ENCODE measurements at regions not wholly inside any gene's neighbourhood (a gene's known extent, or its start where the extent isn't known, plus 50 kb on each side); places are given as distances from the start of the nearest gene placed in this dataset.

DNA sequence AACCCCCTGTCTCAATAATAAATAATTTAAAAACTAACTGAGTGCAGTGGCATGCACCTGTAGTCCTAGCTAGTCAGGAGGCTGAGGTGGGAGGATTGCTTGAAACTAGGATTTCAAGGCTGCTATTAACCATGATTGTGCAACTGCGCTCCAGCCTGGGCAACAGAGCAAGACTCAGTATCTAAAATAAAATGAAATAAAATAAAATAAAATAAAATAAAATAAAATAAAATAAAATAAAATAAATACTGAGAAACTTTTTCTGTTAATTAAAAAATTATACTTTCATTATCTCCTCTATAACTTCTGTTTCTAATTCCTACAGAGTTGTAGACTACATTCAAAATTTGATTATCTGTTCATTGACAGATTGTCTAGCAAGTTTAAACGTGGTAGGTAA, 999.4 kb downstream of the ANKRD7 start:
- Histone ChIP-seq H3K4me2 (ENCODE audit: low read length) (no peak overlapping the region), H4K20me1 (ENCODE audit: insufficient read depth) (no peaks in the 10 kb centered on the region), H3K27ac (ENCODE audit: low read length) (no peak overlapping the region), H3K27me3 (ENCODE audit: insufficient read depth, low read depth, low read length) (no peaks in the 10 kb centered on the region), H3K9me2 (ENCODE audit: insufficient read depth, low read length) (peaks cover 2% of the 10 kb centered on the region), H3F3A (ENCODE audit: insufficient read depth, low read length, poor library complexity, severe bottlenecking) (no peaks in the 10 kb centered on the region), H3K9ac (ENCODE audit: low read length) (no peak overlapping the region), H3K36me3 (ENCODE audit: insufficient read depth, low read length) (no peaks in the 10 kb centered on the region), H3K4me3 (ENCODE audit: low read length) (no peak overlapping the region), H3K9me3 (ENCODE audit: low read length) (no peaks in the 10 kb centered on the region), H3K79me2 (replicated peaks; ENCODE audit: insufficient read depth, low read length) (no peaks in the 10 kb centered on the region), H2AFZ (ENCODE audit: low read depth, low read length) (no peak overlapping the region)
- no peak for TF ChIP-seq REST (IDR thresholded peaks at IDR 0.05; ENCODE audit: borderline replicate concordance)
- TF ChIP-seq RAD21 (conservative IDR thresholded peaks at IDR 0.05) = no peak
- TF ChIP-seq TAF1 (IDR thresholded peaks at IDR 0.05; ENCODE audit: low read depth) = no peak
- no peak for TF ChIP-seq MXI1 (conservative IDR thresholded peaks at IDR 0.05; ENCODE audit: poor library complexity, severe bottlenecking)
- no peak for TF ChIP-seq POLR2AphosphoS5 (IDR thresholded peaks at IDR 0.05)
- TF ChIP-seq EP300 (conservative IDR thresholded peaks at IDR 0.05; ENCODE audit: poor library complexity, severe bottlenecking) = no peak
- TF ChIP-seq CTCF (IDR thresholded peaks at IDR 0.05; ENCODE audit: poor library complexity, severe bottlenecking) = no peak
- no peak for TF ChIP-seq EZH2 (IDR thresholded peaks at IDR 0.05; ENCODE audit: borderline replicate concordance, insufficient read depth, low read length, poor library complexity, severe bottlenecking)
- TF ChIP-seq SMC3 (conservative IDR thresholded peaks at IDR 0.05; ENCODE audit: poor library complexity) = no peak

GRCh38 chr7:119228482-119228881, 1004.0 kb downstream of the ANKRD7 start:
- TF ChIP-seq RAD21 (conservative IDR thresholded peaks at IDR 0.05) (no peak), TAF1 (IDR thresholded peaks at IDR 0.05; ENCODE audit: low read depth) (no peak), EZH2 (IDR thresholded peaks at IDR 0.05; ENCODE audit: borderline replicate concordance, insufficient read depth, low read length, poor library complexity, severe bottlenecking) (no peak), CTCF (IDR thresholded peaks at IDR 0.05; ENCODE audit: poor library complexity, severe bottlenecking) (no peak), EP300 (conservative IDR thresholded peaks at IDR 0.05; ENCODE audit: poor library complexity, severe bottlenecking) (no peak), SMC3 (conservative IDR thresholded peaks at IDR 0.05; ENCODE audit: poor library complexity) (no peak), POLR2AphosphoS5 (IDR thresholded peaks at IDR 0.05) (no peak), MXI1 (conservative IDR thresholded peaks at IDR 0.05; ENCODE audit: poor library complexity, severe bottlenecking) (no peak), REST (IDR thresholded peaks at IDR 0.05; ENCODE audit: borderline replicate concordance) (no peak)
- Histone ChIP-seq H3K4me2 (ENCODE audit: low read length) (no peak overlapping the region), H3K27me3 (ENCODE audit: insufficient read depth, low read depth, low read length) (no peaks in the 10 kb centered on the region), H3K4me3 (ENCODE audit: low read length) (no peak overlapping the region), H3K36me3 (ENCODE audit: insufficient read depth, low read length) (no peaks in the 10 kb centered on the region), H3K9ac (ENCODE audit: low read length) (no peak overlapping the region), H2AFZ (ENCODE audit: low read depth, low read length) (no peak overlapping the region), H3K9me3 (ENCODE audit: low read length) (no peaks in the 10 kb centered on the region), H4K20me1 (ENCODE audit: insufficient read depth) (no peaks in the 10 kb centered on the region), H3K9me2 (ENCODE audit: insufficient read depth, low read length) (peaks cover 2% of the 10 kb centered on the region), H3F3A (ENCODE audit: insufficient read depth, low read length, poor library complexity, severe bottlenecking) (no peaks in the 10 kb centered on the region), H3K27ac (ENCODE audit: low read length) (no peak overlapping the region), H3K79me2 (replicated peaks; ENCODE audit: insufficient read depth, low read length) (no peaks in the 10 kb centered on the region)

All from neural cell (in vitro differentiated cells).